Keratinocyte (primary cell): ENCODE measurements at regions not wholly inside any gene's neighbourhood (a gene's known extent, or its start where the extent isn't known, plus 50 kb on each side); places are given as distances from the start of the nearest gene placed in this dataset.

Experiments
- DNase-seq: peaks from one replicate; pipeline ENCODE4 v3.0.0-alpha.2; 2011; ENCODE audit warnings: low read depth, missing footprints, low spot score
- FAIRE-seq: peaks from 2 replicates; lab custom pipeline; 2011; peaks lifted over from hg19 to GRCh38; lab: Jason Lieb, UNC
- H2AFZ ChIP-seq: 2 replicates; pipeline ENCODE4 v1.6.0; 2012; ENCODE audit warnings: low read length, control low read depth, inconsistent platforms; ENCODE audit not compliant: control insufficient read depth
- H3K27ac ChIP-seq: 2 replicates; pipeline ENCODE4 v1.5.1; 2011; ENCODE audit warnings: low read length; ENCODE audit not compliant: control insufficient read depth, insufficient read depth
- H3K27me3 ChIP-seq: 3 replicates; pipeline ENCODE4 v1.6.0; 2011; ENCODE audit warnings: low read length; ENCODE audit not compliant: control insufficient read depth, insufficient read depth; ENCODE audit errors: extremely low read depth
- H3K36me3 ChIP-seq, 2 experiments: 2 replicates in 1 of 2; 3 replicates in 1 of 2; pipeline ENCODE4 v1.5.1; 2011; ENCODE audit warnings: low read length in 2 of 2, mild to moderate bottlenecking in 1 of 2; ENCODE audit not compliant: control insufficient read depth in 2 of 2, insufficient read depth in 2 of 2; ENCODE audit errors: extremely low read depth in 1 of 2
- H3K4me1 ChIP-seq: 3 replicates; pipeline ENCODE4 v1.5.1; 2011; ENCODE audit warnings: low read length; ENCODE audit not compliant: control insufficient read depth, insufficient read depth; ENCODE audit errors: extremely low read depth
- H3K4me2 ChIP-seq: 3 replicates; pipeline ENCODE4 v1.6.0; 2011; ENCODE audit warnings: low read depth, low read length; ENCODE audit not compliant: control insufficient read depth, insufficient read depth; ENCODE audit errors: extremely low read depth
- H3K4me3 ChIP-seq, 3 experiments: fragments of 200-600 bp in 1 of 3; sonication (generic) in 1 of 3; 2 replicates in 2 of 3; 3 replicates in 1 of 3; pipeline ENCODE4 v1.5.1; 2011 to 2016; ENCODE audit warnings: low read length in 3 of 3, mild to moderate bottlenecking in 3 of 3, control low read depth in 2 of 3, inconsistent platforms in 1 of 3, low read depth in 1 of 3, mixed read lengths in 1 of 3, mixed run types in 1 of 3, moderate library complexity in 1 of 3; ENCODE audit not compliant: control insufficient read depth in 2 of 3, insufficient read depth in 2 of 3; ENCODE audit errors: extremely low read depth in 1 of 3
- H3K79me2 ChIP-seq: 2 replicates; pipeline ENCODE4 v1.6.0; 2012; ENCODE audit warnings: low read length; ENCODE audit not compliant: control insufficient read depth, insufficient read depth
- H3K9ac ChIP-seq: 3 replicates; pipeline ENCODE4 v1.6.0; 2011; ENCODE audit warnings: low read length; ENCODE audit not compliant: control insufficient read depth, insufficient read depth; ENCODE audit errors: extremely low read depth
- H3K9me1 ChIP-seq: 3 replicates; pipeline ENCODE4 v1.6.0; 2011; ENCODE audit warnings: low read length; ENCODE audit not compliant: control insufficient read depth, insufficient read depth; ENCODE audit errors: extremely low read depth
- H3K9me3 ChIP-seq: 2 replicates; pipeline ENCODE4 v1.5.1; 2012; ENCODE audit warnings: low read depth, low read length; ENCODE audit not compliant: control insufficient read depth
- H4K20me1 ChIP-seq: 3 replicates; pipeline ENCODE4 v1.6.0; 2011; ENCODE audit warnings: low read length; ENCODE audit not compliant: control insufficient read depth, insufficient read depth; ENCODE audit errors: extremely low read depth
- EZH2 ChIP-seq: IDR thresholded peaks from one replicate; pipeline ENCODE4 v1.6.1; 2012; ENCODE audit warnings: inconsistent platforms, mild to moderate bottlenecking, low read length, moderate library complexity
- dilution Hi-C: fragments of 300-500 bp; cut with MboI; formaldehyde crosslinking; loops from one replicate; pipeline ENCODE4 v1.7.0; 2020; ENCODE audit warnings: low sequenced_read_pairs; ENCODE audit not compliant: extremely low pct_ligation_motif_present
- TF ChIP-seq, protein P1 (sequence below), 3 experiments: IDR thresholded peaks in 1 of 3; conservative IDR thresholded peaks in 1 of 3; optimal IDR thresholded peaks in 1 of 3; 2 replicates in 2 of 3; 3 replicates in 1 of 3; pipeline versions ENCODE3 to v1.5.1; 2011; ENCODE audit warnings: low read length in 3 of 3, mild to moderate bottlenecking in 3 of 3, moderate library complexity in 2 of 3, control low read depth in 1 of 3, inconsistent platforms in 1 of 3; ENCODE audit not compliant: insufficient read depth in 2 of 3; ENCODE audit errors: extremely low read depth in 1 of 3

DNA sequence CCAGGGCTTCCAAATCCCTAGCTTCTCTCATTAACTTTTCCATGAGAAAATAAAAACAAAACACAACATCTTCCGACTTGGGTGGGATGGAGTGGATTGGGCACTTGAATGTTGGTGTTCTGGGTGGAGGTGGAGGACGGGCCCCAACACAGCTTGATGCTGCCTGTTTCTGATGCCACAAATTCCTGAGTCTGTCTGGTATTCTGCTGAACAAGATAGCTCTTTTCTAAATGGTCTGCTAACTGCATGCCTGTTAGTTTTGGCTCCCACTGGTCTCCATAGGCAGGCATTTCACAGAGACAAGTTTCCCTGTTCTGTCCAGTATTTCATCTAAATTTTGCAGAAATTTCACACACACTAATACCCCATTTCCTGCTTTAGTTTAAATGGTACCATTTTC, 160.9 kb upstream of the FZD8 start:
- Histone ChIP-seq H3K4me3 (no peak overlapping the region), H2AFZ (no peak overlapping the region), H3K9ac (no peak overlapping the region), H3K9me1 (no peaks in the 10 kb centered on the region), H3K9me3 (no peaks in the 10 kb centered on the region), H3K27me3 (no peaks in the 10 kb centered on the region), H3K4me1 (no peaks in the 10 kb centered on the region), H3K4me2 (no peak overlapping the region), H3K27ac (no peak overlapping the region), H3K79me2 (no peaks in the 10 kb centered on the region), H4K20me1 (no peaks in the 10 kb centered on the region), H3K36me3 (no peaks in the 10 kb centered on the region)
- no peak for DNase-seq
- no peak for FAIRE-seq
- dilution Hi-C loops, result no loop called here
- TF ChIP-seq EZH2, result no peak
- TF ChIP-seq, protein P1, sequence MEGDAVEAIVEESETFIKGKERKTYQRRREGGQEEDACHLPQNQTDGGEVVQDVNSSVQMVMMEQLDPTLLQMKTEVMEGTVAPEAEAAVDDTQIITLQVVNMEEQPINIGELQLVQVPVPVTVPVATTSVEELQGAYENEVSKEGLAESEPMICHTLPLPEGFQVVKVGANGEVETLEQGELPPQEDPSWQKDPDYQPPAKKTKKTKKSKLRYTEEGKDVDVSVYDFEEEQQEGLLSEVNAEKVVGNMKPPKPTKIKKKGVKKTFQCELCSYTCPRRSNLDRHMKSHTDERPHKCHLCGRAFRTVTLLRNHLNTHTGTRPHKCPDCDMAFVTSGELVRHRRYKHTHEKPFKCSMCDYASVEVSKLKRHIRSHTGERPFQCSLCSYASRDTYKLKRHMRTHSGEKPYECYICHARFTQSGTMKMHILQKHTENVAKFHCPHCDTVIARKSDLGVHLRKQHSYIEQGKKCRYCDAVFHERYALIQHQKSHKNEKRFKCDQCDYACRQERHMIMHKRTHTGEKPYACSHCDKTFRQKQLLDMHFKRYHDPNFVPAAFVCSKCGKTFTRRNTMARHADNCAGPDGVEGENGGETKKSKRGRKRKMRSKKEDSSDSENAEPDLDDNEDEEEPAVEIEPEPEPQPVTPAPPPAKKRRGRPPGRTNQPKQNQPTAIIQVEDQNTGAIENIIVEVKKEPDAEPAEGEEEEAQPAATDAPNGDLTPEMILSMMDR (optimal IDR thresholded peaks at IDR 0.05 in 1 of 3, IDR thresholded peaks at IDR 0.05 in 1 of 3, conservative IDR thresholded peaks at IDR 0.05 in 1 of 3; ENCODE audit: extremely low read depth in 1 of 3, insufficient read depth in 2 of 3, low read length in 3 of 3), result no peak

DNA sequence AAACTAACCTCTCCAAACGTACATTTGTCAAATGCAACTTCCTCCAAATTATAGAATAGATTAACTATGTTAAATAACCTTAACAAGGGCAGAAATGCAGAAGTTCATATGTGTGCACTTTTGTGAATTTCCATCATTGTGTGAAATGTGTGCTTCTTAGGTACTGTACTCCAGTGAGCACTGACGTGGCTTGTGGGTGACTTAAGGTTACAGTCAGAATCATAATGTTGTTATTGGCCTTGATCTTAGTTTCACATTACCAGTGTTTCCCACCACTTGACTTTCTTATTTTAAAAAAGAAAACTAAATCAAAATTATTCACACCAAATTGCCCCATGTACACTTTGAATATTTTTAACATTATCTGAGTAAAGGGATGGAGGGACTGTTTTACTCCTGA, 155.1 kb upstream of the FZD8 start:
- no peaks in the 10 kb centered on the region for H3K9me1 ChIP-seq
- H2AFZ ChIP-seq, result no peak overlapping the region
- H3K27me3 ChIP-seq, result no peaks in the 10 kb centered on the region
- no peaks in the 10 kb centered on the region for H4K20me1 ChIP-seq
- no peak overlapping the region for H3K9ac ChIP-seq
- H3K9me3 ChIP-seq, result no peaks in the 10 kb centered on the region
- TF ChIP-seq, protein P1 (optimal IDR thresholded peaks at IDR 0.05 in 1 of 3, IDR thresholded peaks at IDR 0.05 in 1 of 3, conservative IDR thresholded peaks at IDR 0.05 in 1 of 3; ENCODE audit: extremely low read depth in 1 of 3, insufficient read depth in 2 of 3, low read length in 3 of 3), result no peak
- no peak for TF ChIP-seq EZH2
- DNase-seq (no peak), FAIRE-seq (no peak)
- H3K79me2 ChIP-seq, result no peaks in the 10 kb centered on the region
- dilution Hi-C loops, result no loop called here
- H3K4me2 ChIP-seq, result no peak overlapping the region
- H3K27ac ChIP-seq, result no peak overlapping the region
- peaks cover 2% of the 10 kb centered on the region for H3K4me1 ChIP-seq
- no peak overlapping the region for H3K4me3 ChIP-seq
- H3K36me3 ChIP-seq, result no peaks in the 10 kb centered on the region
